WTC11 (cell line): ENCODE measurements at regions not wholly inside any gene's neighbourhood (a gene's known extent, or its start where the extent isn't known, plus 50 kb on each side); places are given as distances from the start of the nearest gene placed in this dataset.

ENCODE experiments used
- JUN ChIP-seq: sonication (generic); formaldehyde crosslinking; IDR thresholded peaks from 2 replicates; pipeline ENCODE4 v1.8.0; 2023; ENCODE audit warnings: mild to moderate bottlenecking, missing genetic modification reagents
- NFATC4 ChIP-seq: fragments of 250-450 bp; sonication (Bioruptor Pico); IDR thresholded peaks from 2 replicates; pipeline ENCODE4 v1.9.0; 2021; ENCODE audit warnings: mild to moderate bottlenecking
- NFYB ChIP-seq: sonication (generic); formaldehyde crosslinking; conservative IDR thresholded peaks from 2 replicates; pipeline ENCODE4 v1.8.0; 2022; ENCODE audit warnings: low read depth, missing genetic modification reagents
- TP53 ChIP-seq: sonication (generic); formaldehyde crosslinking; IDR thresholded peaks from 2 replicates; pipeline ENCODE4 v1.8.1; 2023; ENCODE audit warnings: mild to moderate bottlenecking, missing genetic modification reagents
- ZNF121 ChIP-seq: sonication (generic); formaldehyde crosslinking; IDR thresholded peaks from 2 replicates; pipeline ENCODE4 v1.8.0; 2023; ENCODE audit warnings: missing genetic modification reagents
- ZNF138 ChIP-seq: sonication (generic); formaldehyde crosslinking; conservative IDR thresholded peaks from 2 replicates; pipeline ENCODE4 v1.8.1; 2022; ENCODE audit warnings: mild to moderate bottlenecking, moderate library complexity, missing genetic modification reagents
- TF ChIP-seq, protein P1 (sequence below): fragments of 200-600 bp; IDR thresholded peaks from 2 replicates; pipeline ENCODE4 v1.8.0; 2022; ENCODE audit warnings: antibody characterized with exemption
- TF ChIP-seq, protein P2 (sequence below): sonication (generic); formaldehyde crosslinking; IDR thresholded peaks from 2 replicates; pipeline ENCODE4 v1.8.0; 2023; ENCODE audit warnings: mild to moderate bottlenecking, missing genetic modification reagents
- TF ChIP-seq, protein P3 (sequence below): sonication (generic); formaldehyde crosslinking; IDR thresholded peaks from 2 replicates; pipeline ENCODE4 v1.8.0; 2022; ENCODE audit warnings: mild to moderate bottlenecking, missing genetic modification reagents
- TF ChIP-seq, protein P4 (sequence below): sonication (generic); formaldehyde crosslinking; IDR thresholded peaks from 2 replicates; pipeline ENCODE4 v1.8.0; 2022; ENCODE audit warnings: mild to moderate bottlenecking, missing genetic modification reagents
- TF ChIP-seq, protein P5 (sequence below): sonication (generic); formaldehyde crosslinking; IDR thresholded peaks from 2 replicates; pipeline ENCODE4 v1.8.1; 2023; ENCODE audit warnings: mild to moderate bottlenecking, missing genetic modification reagents, borderline replicate concordance
- TF ChIP-seq, protein P6 (sequence below): sonication (generic); formaldehyde crosslinking; IDR thresholded peaks from 2 replicates; pipeline ENCODE4 v1.8.1; 2022; ENCODE audit warnings: mild to moderate bottlenecking, moderate library complexity, missing genetic modification reagents
- TF ChIP-seq, protein P7 (sequence below): sonication (generic); formaldehyde crosslinking; IDR thresholded peaks from 2 replicates; pipeline ENCODE4 v1.8.1; 2022; ENCODE audit warnings: low read depth, missing genetic modification reagents, borderline replicate concordance

DNA sequence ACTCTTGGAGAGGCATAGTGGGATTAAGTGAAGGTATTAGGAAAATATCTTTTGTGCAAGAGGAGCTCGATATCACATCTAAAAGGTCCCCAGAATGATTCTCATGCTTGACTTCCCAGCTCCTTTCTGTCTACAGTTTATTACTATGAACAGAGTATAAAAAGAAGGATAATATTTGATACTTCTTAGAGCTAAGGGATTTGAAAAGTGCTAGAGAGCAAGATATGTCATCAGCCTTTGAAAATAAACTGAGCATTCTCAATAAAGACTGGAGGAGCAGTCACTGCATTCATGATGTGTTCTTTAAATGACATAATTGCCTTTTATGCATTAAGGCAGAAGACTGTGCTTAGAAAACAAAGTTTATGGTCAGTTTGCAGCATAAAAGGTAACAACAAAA is 543.2 kb upstream of the NRXN1 start:
- TF ChIP-seq, protein P1, sequence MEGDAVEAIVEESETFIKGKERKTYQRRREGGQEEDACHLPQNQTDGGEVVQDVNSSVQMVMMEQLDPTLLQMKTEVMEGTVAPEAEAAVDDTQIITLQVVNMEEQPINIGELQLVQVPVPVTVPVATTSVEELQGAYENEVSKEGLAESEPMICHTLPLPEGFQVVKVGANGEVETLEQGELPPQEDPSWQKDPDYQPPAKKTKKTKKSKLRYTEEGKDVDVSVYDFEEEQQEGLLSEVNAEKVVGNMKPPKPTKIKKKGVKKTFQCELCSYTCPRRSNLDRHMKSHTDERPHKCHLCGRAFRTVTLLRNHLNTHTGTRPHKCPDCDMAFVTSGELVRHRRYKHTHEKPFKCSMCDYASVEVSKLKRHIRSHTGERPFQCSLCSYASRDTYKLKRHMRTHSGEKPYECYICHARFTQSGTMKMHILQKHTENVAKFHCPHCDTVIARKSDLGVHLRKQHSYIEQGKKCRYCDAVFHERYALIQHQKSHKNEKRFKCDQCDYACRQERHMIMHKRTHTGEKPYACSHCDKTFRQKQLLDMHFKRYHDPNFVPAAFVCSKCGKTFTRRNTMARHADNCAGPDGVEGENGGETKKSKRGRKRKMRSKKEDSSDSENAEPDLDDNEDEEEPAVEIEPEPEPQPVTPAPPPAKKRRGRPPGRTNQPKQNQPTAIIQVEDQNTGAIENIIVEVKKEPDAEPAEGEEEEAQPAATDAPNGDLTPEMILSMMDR: no peak
- TF ChIP-seq, protein P2, sequence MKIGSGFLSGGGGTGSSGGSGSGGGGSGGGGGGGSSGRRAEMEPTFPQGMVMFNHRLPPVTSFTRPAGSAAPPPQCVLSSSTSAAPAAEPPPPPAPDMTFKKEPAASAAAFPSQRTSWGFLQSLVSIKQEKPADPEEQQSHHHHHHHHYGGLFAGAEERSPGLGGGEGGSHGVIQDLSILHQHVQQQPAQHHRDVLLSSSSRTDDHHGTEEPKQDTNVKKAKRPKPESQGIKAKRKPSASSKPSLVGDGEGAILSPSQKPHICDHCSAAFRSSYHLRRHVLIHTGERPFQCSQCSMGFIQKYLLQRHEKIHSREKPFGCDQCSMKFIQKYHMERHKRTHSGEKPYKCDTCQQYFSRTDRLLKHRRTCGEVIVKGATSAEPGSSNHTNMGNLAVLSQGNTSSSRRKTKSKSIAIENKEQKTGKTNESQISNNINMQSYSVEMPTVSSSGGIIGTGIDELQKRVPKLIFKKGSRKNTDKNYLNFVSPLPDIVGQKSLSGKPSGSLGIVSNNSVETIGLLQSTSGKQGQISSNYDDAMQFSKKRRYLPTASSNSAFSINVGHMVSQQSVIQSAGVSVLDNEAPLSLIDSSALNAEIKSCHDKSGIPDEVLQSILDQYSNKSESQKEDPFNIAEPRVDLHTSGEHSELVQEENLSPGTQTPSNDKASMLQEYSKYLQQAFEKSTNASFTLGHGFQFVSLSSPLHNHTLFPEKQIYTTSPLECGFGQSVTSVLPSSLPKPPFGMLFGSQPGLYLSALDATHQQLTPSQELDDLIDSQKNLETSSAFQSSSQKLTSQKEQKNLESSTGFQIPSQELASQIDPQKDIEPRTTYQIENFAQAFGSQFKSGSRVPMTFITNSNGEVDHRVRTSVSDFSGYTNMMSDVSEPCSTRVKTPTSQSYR (CRISPR knock-in tag): no peak
- TF ChIP-seq, protein P3, sequence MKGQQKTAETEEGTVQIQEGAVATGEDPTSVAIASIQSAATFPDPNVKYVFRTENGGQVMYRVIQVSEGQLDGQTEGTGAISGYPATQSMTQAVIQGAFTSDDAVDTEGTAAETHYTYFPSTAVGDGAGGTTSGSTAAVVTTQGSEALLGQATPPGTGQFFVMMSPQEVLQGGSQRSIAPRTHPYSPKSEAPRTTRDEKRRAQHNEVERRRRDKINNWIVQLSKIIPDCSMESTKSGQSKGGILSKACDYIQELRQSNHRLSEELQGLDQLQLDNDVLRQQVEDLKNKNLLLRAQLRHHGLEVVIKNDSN (CRISPR knock-in tag): no peak
- TF ChIP-seq ZNF138 (CRISPR knock-in tag) (no peak), NFATC4 (CRISPR knock-in tag) (no peak), TP53 (CRISPR knock-in tag) (no peak), ZNF121 (CRISPR knock-in tag) (no peak), NFYB (CRISPR knock-in tag) (no peak), JUN (CRISPR knock-in tag) (no peak)
- TF ChIP-seq, protein P4, sequence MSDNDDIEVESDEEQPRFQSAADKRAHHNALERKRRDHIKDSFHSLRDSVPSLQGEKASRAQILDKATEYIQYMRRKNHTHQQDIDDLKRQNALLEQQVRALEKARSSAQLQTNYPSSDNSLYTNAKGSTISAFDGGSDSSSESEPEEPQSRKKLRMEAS (CRISPR knock-in tag): no peak
- TF ChIP-seq, protein P5, sequence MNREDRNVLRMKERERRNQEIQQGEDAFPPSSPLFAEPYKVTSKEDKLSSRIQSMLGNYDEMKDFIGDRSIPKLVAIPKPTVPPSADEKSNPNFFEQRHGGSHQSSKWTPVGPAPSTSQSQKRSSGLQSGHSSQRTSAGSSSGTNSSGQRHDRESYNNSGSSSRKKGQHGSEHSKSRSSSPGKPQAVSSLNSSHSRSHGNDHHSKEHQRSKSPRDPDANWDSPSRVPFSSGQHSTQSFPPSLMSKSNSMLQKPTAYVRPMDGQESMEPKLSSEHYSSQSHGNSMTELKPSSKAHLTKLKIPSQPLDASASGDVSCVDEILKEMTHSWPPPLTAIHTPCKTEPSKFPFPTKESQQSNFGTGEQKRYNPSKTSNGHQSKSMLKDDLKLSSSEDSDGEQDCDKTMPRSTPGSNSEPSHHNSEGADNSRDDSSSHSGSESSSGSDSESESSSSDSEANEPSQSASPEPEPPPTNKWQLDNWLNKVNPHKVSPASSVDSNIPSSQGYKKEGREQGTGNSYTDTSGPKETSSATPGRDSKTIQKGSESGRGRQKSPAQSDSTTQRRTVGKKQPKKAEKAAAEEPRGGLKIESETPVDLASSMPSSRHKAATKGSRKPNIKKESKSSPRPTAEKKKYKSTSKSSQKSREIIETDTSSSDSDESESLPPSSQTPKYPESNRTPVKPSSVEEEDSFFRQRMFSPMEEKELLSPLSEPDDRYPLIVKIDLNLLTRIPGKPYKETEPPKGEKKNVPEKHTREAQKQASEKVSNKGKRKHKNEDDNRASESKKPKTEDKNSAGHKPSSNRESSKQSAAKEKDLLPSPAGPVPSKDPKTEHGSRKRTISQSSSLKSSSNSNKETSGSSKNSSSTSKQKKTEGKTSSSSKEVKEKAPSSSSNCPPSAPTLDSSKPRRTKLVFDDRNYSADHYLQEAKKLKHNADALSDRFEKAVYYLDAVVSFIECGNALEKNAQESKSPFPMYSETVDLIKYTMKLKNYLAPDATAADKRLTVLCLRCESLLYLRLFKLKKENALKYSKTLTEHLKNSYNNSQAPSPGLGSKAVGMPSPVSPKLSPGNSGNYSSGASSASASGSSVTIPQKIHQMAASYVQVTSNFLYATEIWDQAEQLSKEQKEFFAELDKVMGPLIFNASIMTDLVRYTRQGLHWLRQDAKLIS: no peak
- TF ChIP-seq, protein P6, sequence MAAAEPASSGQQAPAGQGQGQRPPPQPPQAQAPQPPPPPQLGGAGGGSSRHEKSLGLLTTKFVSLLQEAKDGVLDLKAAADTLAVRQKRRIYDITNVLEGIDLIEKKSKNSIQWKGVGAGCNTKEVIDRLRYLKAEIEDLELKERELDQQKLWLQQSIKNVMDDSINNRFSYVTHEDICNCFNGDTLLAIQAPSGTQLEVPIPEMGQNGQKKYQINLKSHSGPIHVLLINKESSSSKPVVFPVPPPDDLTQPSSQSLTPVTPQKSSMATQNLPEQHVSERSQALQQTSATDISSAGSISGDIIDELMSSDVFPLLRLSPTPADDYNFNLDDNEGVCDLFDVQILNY (CRISPR knock-in tag): no peak
- TF ChIP-seq, protein P7, sequence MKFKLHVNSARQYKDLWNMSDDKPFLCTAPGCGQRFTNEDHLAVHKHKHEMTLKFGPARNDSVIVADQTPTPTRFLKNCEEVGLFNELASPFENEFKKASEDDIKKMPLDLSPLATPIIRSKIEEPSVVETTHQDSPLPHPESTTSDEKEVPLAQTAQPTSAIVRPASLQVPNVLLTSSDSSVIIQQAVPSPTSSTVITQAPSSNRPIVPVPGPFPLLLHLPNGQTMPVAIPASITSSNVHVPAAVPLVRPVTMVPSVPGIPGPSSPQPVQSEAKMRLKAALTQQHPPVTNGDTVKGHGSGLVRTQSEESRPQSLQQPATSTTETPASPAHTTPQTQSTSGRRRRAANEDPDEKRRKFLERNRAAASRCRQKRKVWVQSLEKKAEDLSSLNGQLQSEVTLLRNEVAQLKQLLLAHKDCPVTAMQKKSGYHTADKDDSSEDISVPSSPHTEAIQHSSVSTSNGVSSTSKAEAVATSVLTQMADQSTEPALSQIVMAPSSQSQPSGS (CRISPR knock-in tag): no peak
